CD4-positive, alpha-beta T cell treated with Interleukin-10 for 1 hour (primary cell): ENCODE measurements at regions not wholly inside any gene's neighbourhood (a gene's known extent, or its start where the extent isn't known, plus 50 kb on each side); places are given as distances from the start of the nearest gene placed in this dataset.
"Not testable (repeated sequence)": the region's sequence is repeated elsewhere in the genome, so short reads cannot be mapped to it uniquely, and the experiment has no call there.

Experiments used
- DNase-seq: peaks from one replicate; pipeline ENCODE4 v3.0.0-alpha.2; 2020

- DNase-seq: no peak
These were observed 534.4 kb upstream of the TLE4 start for GRCh38 chr9:79037338-79037737.

- no peak for DNase-seq
These were observed 531.1 kb upstream of the TLE4 start for GRCh38 chr9:79040671-79041070.

- DNase-seq: no peak
These were observed 530.5 kb upstream of the TLE4 start for GRCh38 chr9:79041266-79041665.

- no peak for DNase-seq
These were observed 527.8 kb upstream of the TLE4 start for GRCh38 chr9:79043916-79044315.

- no peak for DNase-seq
These were observed 525.4 kb upstream of the TLE4 start for GRCh38 chr9:79046401-79046800.

GRCh38 chr9:79049371-79049770 is 522.4 kb upstream of the TLE4 start:
- DNase-seq: no peak

- no peak for DNase-seq
These were observed 518.2 kb upstream of the TLE4 start for GRCh38 chr9:79053598-79053997.

- DNase-seq: no peak
These were observed 517.3 kb upstream of the TLE4 start for GRCh38 chr9:79054500-79054899.

GRCh38 chr9:79056041-79056440 is 515.7 kb upstream of the TLE4 start:
- DNase-seq: no peak

GRCh38 chr9:79057576-79057975 is 514.2 kb upstream of the TLE4 start:
- no peak for DNase-seq

GRCh38 chr9:79060766-79061165 is 511.0 kb upstream of the TLE4 start:
- DNase-seq: no peak

- DNase-seq: no peak
These were observed 509.8 kb upstream of the TLE4 start for GRCh38 chr9:79061752-79062616.

GRCh38 chr9:79073201-79073600 is 498.6 kb upstream of the TLE4 start:
- DNase-seq: no peak

GRCh38 chr9:79080536-79080935 is 491.2 kb upstream of the TLE4 start:
- DNase-seq: no peak

GRCh38 chr9:79083621-79084020 is 488.1 kb upstream of the TLE4 start:
- no peak for DNase-seq

GRCh38 chr9:79087133-79087532 is 484.6 kb upstream of the TLE4 start:
- DNase-seq: no peak

- DNase-seq: no peak
These were observed 482.7 kb upstream of the TLE4 start for GRCh38 chr9:79089054-79089560.

GRCh38 chr9:79089851-79090250 is 481.9 kb upstream of the TLE4 start:
- not testable (repeated sequence) for DNase-seq

- not testable (repeated sequence) for DNase-seq
These were observed 468.5 kb upstream of the TLE4 start for GRCh38 chr9:79103257-79103656.

- no peak for DNase-seq
These were observed 467.5 kb upstream of the TLE4 start for GRCh38 chr9:79104216-79104615.

GRCh38 chr9:79104951-79105350 is 466.8 kb upstream of the TLE4 start:
- no peak for DNase-seq

GRCh38 chr9:79107911-79108676 is 463.7 kb upstream of the TLE4 start:
- DNase-seq: no peak

GRCh38 chr9:79111653-79112052 is 460.1 kb upstream of the TLE4 start:
- no peak for DNase-seq

- DNase-seq: no peak
These were observed 456.6 kb upstream of the TLE4 start for GRCh38 chr9:79115176-79115575.
